A673 (cell line): ENCODE measurements at regions not wholly inside any gene's neighbourhood (a gene's known extent, or its start where the extent isn't known, plus 50 kb on each side); places are given as distances from the start of the nearest gene placed in this dataset.

Source experiments
- BruUV-seq: library from RNA; stranded (reverse); fragments of 400-500 nt; replicated peaks from 2 replicates; lab custom pipeline; 2021; lab: Mats Ljungman, UMichigan
- CTCF ChIA-PET: fragments of 300-600 bp; sonication (Branson Sonifier 250); formaldehyde crosslinking; loops from one replicate; lab custom pipeline; 2022; ENCODE audit warnings: antibody characterized with exemption; lab: Charles Lee
- POLR2A ChIA-PET: fragments of 300-600 bp; sonication (Branson Sonifier 250); formaldehyde crosslinking; loops from one replicate; lab custom pipeline; 2022; ENCODE audit warnings: antibody characterized with exemption; ENCODE audit not compliant: low non-redundant PET; lab: Charles Lee
- DNase-seq: peaks from one replicate; pipeline ENCODE4 v3.0.0-alpha.2; 2015; ENCODE audit warnings: low spot score
- H3K27ac ChIP-seq: fragments of 200-600 bp; sonication (generic); 2 replicates; pipeline ENCODE4 v1.5.1; 2016; ENCODE audit warnings: mixed run types, low read depth, mild to moderate bottlenecking, mixed read lengths, antibody characterized with exemption, low read length; ENCODE audit not compliant: poor library complexity, severe bottlenecking
- H3K27me3 ChIP-seq: fragments of 200-600 bp; sonication (generic); replicated peaks from 2 replicates; pipeline ENCODE4 v1.6.1; 2017; ENCODE audit warnings: mixed run types, low read depth, mild to moderate bottlenecking, mixed read lengths, antibody characterized with exemption, low read length; ENCODE audit not compliant: insufficient read depth, poor library complexity
- H3K36me3 ChIP-seq: fragments of 200-600 bp; sonication (generic); 2 replicates; pipeline ENCODE4 v1.6.1; 2016; ENCODE audit warnings: mixed run types, mild to moderate bottlenecking, mixed read lengths, antibody characterized with exemption, low read length; ENCODE audit not compliant: insufficient read depth, poor library complexity, severe bottlenecking
- H3K4me1 ChIP-seq: fragments of 200-600 bp; sonication (generic); 2 replicates; pipeline ENCODE4 v1.6.1; 2017; ENCODE audit warnings: mixed run types, mild to moderate bottlenecking, mixed read lengths, antibody characterized with exemption, low read length; ENCODE audit not compliant: insufficient read depth, poor library complexity, severe bottlenecking
- H3K4me3 ChIP-seq: fragments of 200-600 bp; sonication (generic); 2 replicates; pipeline ENCODE4 v1.5.1; 2016; ENCODE audit warnings: low read depth, mixed run types, mild to moderate bottlenecking, mixed read lengths, low read length; ENCODE audit not compliant: poor library complexity, severe bottlenecking
- H3K9me3 ChIP-seq: fragments of 200-600 bp; sonication (generic); 2 replicates; pipeline ENCODE4 v1.6.1; 2016; ENCODE audit warnings: mixed run types, low read depth, mild to moderate bottlenecking, mixed read lengths, antibody characterized with exemption, low read length; ENCODE audit not compliant: poor library complexity, severe bottlenecking
- EZH2 ChIP-seq: fragments of 200-600 bp; sonication (generic); IDR thresholded peaks from 2 replicates; pipeline ENCODE4 v1.6.1; 2017; ENCODE audit warnings: borderline replicate concordance, low read depth, mild to moderate bottlenecking, mixed read lengths, antibody characterized with exemption, low read length; ENCODE audit not compliant: poor library complexity, severe bottlenecking
- intact Hi-C: fragments of 100-400 bp; cut with micrococcal nuclease; formaldehyde crosslinking; loops from one replicate; pipeline ENCODE4 v1.10.0; 2022; ENCODE audit not compliant: unreplicated experiment
- TF ChIP-seq, protein P1 (sequence below): fragments of 300-800, 200-600 bp; sonication (generic); conservative IDR thresholded peaks from 2 replicates; pipeline ENCODE4 v1.5.1; 2017; ENCODE audit warnings: low read depth, mild to moderate bottlenecking, antibody characterized with exemption, low read length, moderate library complexity, mixed read lengths

DNA sequence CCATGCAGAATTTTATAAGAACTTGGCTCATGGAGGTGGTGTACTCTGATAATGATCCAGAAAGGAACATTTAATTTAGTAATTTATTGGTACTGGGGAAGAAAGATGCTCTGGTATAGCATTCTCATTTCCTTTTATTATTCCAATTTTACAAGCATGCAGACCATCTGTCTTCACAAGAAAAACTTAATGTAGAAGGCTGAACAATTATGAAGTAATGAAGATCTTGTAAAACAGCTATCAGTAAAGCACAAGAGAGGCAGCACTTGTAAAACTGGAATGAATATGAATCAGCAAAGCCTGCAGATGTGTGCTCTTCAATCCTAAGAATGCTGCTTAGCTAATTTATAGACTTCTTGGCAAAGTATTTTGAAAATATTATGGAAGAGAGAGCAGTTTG, 300.0 kb downstream of the YTHDC2 start:
- peaks cover 11% of the 10 kb centered on the region for H3K27me3 ChIP-seq
- ChIA-PET CTCF (no interaction called here), POLR2A (no interaction called here)
- BruUV-seq, result no TSS peak
- H3K27ac ChIP-seq, result no peak overlapping the region
- H3K4me3 ChIP-seq, result no peak overlapping the region
- TF ChIP-seq EZH2, result no peak
- TF ChIP-seq, protein P1, sequence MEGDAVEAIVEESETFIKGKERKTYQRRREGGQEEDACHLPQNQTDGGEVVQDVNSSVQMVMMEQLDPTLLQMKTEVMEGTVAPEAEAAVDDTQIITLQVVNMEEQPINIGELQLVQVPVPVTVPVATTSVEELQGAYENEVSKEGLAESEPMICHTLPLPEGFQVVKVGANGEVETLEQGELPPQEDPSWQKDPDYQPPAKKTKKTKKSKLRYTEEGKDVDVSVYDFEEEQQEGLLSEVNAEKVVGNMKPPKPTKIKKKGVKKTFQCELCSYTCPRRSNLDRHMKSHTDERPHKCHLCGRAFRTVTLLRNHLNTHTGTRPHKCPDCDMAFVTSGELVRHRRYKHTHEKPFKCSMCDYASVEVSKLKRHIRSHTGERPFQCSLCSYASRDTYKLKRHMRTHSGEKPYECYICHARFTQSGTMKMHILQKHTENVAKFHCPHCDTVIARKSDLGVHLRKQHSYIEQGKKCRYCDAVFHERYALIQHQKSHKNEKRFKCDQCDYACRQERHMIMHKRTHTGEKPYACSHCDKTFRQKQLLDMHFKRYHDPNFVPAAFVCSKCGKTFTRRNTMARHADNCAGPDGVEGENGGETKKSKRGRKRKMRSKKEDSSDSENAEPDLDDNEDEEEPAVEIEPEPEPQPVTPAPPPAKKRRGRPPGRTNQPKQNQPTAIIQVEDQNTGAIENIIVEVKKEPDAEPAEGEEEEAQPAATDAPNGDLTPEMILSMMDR, result no peak
- DNase-seq, result no peak
- no peaks in the 10 kb centered on the region for H3K9me3 ChIP-seq
- intact Hi-C loops, result no loop called here
- no peaks in the 10 kb centered on the region for H3K36me3 ChIP-seq
- H3K4me1 ChIP-seq, result no peaks in the 10 kb centered on the region

DNA sequence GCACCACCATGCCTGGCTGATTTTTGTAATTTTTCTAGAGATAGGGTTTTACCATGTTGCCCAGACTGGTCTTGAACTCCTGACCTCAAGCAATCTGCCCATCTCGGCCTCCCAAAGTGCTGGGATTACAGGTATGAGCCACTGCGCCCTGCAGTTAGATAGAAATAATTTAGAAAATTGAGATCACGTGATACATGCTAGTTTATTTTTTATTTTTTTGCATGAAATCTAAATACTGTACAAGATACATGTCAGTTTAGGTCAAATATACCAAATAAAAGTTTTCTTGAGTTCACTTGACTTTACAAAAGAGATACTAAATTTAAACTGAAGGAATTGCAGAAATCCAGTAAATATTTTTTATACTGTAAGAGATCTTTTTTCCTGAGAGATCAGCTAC, 304.2 kb downstream of the YTHDC2 start:
- Histone ChIP-seq H3K27ac (no peak overlapping the region), H3K27me3 (no peaks in the 10 kb centered on the region), H3K4me3 (no peak overlapping the region), H3K36me3 (no peaks in the 10 kb centered on the region), H3K9me3 (no peaks in the 10 kb centered on the region), H3K4me1 (no peaks in the 10 kb centered on the region)
- ChIA-PET CTCF (no interaction called here), POLR2A (no interaction called here)
- no peak for DNase-seq
- TF ChIP-seq, protein P1, result no peak
- no peak for TF ChIP-seq EZH2
- no TSS peak for BruUV-seq
- intact Hi-C loops, result no loop called here

DNA sequence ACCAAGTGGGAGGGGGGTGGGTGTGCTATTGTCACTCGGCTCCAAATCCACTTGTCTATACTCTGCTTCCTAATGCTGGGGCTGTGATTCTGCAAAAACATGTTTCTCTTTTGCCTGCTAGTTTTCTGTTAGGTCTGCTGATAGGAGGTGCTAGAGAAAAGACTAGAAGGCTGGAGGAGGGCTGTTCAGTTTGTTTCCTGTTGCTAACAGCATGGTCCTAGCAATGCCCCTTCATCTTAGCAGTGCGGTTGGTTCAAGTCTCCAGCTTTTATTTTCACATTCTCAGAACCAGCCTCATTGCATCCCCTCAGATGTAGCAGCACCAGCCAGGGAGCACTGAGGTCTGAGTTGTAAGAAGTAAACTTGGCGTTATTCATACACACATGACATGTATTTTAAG, 310.2 kb downstream of the YTHDC2 start:
- no TSS peak for BruUV-seq
- intact Hi-C loops, result no loop called here
- H3K4me3 ChIP-seq, result no peak overlapping the region
- no peak for DNase-seq
- H3K27ac ChIP-seq, result no peak overlapping the region
- ChIA-PET POLR2A (no interaction called here), CTCF (no interaction called here)
- H3K27me3 ChIP-seq, result no peaks in the 10 kb centered on the region
- H3K4me1 ChIP-seq, result no peaks in the 10 kb centered on the region
- TF ChIP-seq EZH2, result no peak
- TF ChIP-seq, protein P1, result no peak
- no peaks in the 10 kb centered on the region for H3K9me3 ChIP-seq
- H3K36me3 ChIP-seq, result no peaks in the 10 kb centered on the region
